Islet of Langerhans (tissue), 1 donor: ENCODE measurements at regions not wholly inside any gene's neighbourhood (a gene's known extent, or its start where the extent isn't known, plus 50 kb on each side); places are given as distances from the start of the nearest gene placed in this dataset.
"Not testable (repeated sequence)": the region's sequence is repeated elsewhere in the genome, so short reads cannot be mapped to it uniquely, and the experiment has no call there.

Source experiments
- FAIRE-seq: peaks from one replicate; lab custom pipeline; 2011; peaks lifted over from hg19 to GRCh38; lab: Jason Lieb, UNC

DNA sequence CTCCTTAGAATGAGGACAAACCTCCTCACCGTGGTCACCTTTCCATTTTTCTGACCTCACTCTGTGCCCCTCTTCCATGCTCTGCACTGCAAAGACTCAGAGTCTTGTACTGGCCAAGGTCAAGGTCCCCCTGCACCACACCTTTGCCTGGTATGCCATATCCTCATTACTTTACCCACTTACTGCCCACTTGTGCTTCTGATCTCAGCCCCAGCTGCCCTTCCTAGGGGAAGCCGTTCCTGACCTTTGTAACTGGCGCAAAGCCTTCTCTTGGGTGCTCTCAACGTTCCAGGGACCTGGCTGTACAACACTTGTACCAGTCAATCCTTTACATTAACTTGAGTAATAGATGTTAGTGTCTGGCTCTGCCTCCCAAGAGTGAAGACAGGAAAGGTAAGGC lies 256.0 kb downstream of the SV2B start:
- FAIRE-seq, result no peak

DNA sequence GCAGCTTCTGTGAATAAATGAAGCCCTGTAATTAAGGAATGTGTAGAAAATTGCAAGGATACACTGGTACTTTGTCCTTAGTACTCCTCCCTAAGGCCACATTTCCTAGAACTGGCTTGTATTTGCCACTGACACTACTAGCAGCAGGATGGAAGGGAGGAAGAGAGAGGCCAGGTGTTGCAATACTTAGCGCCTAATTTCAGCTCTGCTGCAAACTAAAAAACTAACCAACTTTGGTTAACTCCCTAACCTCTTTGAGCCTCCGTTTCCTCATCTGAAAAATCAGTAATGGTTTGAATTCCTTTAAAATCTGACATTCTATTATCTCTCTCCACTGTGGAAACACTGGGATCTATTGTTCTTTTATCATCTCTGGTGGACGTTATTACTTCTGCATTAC lies 257.0 kb downstream of the SV2B start:
- FAIRE-seq, result no peak

DNA sequence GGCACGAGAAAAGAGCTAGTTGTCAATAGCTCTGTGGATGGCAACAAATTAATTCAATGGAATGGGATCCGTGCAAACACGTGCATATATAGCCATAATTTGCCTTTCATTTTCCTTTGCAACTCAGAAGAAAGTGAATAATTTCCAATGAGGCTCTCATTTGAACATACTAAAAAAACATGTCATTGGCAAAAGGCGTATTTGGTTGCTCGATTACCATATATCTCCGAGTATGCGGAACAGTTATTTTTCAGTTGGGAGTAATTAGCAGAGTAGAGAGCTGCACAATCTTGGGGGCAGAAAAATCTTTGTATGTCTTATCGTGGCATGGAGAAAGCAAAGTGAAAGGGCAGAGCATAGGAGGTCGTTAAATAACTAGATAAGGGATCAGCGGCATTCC lies 257.4 kb downstream of the SV2B start:
- no peak for FAIRE-seq

DNA sequence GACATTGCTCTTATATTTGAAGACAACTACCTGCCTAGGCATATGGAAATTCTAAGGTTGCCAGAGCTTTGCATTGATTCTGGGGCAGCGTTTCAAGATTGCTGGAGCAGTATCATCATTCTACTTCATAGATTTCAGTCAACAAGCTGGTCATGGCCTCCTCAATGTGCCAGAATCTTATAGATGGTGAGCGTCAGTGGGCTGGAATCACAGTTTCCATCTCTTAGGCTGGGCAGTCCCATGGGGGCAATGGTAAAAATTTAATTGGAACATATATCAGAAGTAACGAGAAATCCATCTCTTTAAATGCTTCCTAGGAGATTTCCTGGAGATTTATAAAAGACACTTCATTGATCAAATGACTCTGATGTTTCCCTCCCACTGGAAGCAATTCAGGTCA lies 258.3 kb downstream of the SV2B start:
- no peak for FAIRE-seq

DNA sequence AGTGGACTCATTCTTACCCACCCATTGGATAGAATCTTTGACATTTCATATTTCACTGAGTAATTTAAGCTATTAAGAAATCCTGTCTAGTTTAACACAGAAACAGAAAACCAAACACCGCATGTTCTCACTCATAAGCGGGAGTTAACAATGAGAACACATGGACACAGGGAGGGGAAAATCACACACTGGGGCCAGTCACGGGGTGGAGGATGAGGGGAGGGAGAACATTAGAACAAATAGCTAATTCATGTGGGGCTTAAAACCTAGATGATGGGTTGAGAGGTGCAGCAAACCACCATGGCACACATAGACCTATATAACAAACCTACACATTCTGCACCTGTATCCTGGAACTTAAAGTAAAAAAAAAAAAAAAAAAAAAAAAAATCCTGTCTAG lies 261.6 kb downstream of the SV2B start:
- not testable (repeated sequence) for FAIRE-seq

DNA sequence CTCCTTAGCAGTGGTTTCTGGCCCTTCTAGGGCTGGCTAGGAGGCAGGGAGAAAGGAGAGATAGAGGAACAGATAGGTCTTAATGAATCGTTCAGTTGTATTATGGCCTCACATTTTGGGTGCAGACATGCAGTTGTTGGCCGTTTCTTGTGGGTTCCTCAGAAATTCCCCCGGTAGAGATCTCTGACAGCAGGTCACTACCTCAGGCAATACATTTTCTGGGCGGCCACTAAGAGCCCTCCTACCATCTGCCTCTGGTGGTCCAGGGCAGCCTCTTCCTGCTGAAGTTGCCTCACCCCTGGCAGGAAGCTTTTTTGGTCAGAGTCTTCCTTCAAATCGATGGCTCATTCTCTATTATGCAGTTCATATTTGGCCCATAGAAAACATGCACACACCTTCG lies 266.1 kb downstream of the SV2B start:
- no peak for FAIRE-seq

DNA sequence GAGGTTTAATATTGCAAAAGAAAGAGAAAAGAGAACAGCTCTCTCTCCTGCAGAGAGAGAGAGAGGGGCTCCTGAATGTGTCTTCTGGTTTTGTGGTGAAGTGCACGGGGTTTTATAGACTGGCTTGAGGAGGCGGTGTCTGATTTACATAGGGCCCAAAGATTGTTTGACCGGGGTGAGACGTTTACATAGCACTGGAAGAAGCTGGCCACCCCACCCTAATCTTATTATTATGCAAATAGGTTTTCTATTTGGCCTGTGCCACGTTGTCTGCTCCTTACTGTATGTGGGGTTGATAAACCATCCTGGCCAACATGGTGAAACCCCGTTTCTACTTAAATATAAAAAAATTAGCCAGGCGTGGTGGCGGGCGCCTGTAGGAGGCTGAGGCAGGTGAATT lies 268.6 kb downstream of the SV2B start:
- no peak for FAIRE-seq

DNA sequence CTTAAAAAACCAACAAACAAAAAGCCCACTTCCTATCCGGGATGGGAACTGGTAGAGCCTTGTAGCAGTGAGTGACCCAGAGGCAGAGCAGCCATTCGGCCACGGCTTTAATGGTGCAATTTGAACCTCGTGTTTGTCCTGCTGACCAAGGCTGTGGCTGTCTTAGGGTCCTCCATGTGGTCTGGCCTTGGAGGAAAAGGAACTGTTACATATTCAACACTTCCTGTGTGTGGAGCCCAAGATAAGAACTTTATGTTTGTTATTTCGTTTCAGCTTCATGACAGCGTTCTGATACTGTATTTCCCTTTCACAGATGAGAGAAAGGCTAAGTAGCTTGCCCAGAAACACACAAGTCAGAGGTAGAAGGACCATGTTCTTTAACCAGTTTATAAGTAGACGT lies 269.8 kb downstream of the SV2B start:
- FAIRE-seq, result no peak

DNA sequence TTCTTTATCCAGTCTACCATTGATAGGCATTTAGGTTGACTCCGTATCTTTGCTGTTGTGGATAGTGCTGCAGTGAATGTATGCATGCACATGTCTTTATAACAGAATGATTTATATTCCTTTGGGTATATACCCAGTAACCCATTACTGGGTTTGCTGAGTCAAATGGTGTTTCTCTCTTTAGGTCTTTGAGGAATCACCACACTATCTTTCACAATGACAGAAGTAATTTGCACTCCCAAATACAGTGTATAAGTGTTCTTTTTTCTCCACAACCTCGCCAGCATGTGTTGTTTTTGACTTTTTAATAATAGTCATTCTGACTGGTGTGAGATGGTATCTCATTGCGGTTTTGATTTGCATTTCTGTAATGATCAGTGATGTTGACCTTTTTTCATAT lies 271.3 kb downstream of the SV2B start:
- not testable (repeated sequence) for FAIRE-seq

DNA sequence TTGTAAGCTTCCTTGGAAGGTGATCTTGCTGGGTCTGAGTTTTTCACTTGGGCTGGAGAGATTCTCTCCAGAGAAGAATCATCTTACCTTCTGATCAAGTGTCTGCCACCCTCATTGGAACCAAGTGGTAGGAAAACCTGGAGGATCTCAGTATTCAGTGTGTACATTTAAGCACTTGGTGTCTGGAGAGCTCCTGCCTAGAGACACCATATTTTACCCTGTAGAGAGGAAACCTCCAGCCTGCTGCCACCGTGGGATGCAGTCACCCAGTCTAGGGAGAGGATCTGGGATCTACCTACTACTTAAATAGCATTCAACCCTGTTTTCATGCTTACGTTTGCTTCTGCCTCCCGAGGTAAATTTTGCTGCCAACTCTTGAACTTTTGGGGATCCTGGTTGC lies 274.3 kb downstream of the SV2B start:
- no peak for FAIRE-seq

DNA sequence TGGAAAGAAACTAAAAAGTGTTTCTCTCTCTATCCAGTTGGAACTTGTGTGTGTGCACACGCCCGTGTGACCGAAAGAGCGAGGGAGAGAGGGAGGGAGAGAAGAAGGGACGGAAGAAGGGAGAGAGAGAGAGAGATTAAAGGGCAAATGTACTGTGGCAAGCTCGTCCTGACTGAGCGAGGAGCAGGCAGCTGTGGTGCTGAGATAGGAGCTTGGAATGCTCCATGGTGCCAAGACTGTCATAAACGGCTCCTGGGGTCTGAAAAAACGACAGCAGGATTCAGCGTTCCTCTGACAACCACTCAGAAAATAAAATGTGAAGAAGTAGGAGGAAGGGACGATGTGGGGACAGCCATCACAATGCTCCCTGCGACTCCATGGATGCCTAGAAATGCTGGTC lies 276.0 kb downstream of the SV2B start:
- FAIRE-seq, result no peak

DNA sequence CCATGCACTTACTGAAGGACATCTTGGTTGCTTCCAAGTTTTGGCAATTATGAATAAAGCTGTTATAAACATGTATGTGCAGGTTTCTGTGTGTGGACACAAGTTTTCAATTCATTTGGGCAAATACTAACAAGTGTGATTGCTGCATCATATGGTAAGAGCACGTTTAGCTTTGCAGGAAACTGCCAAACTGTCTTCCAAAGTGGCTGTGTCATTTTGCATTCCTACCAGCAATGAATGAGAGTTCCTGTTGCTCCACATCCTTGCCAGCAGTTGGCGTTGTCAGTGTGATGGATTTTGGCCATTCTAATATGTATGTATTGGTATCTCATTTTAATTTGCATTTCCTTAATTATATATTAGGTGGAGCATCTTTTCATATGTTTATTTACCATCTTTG lies 280.1 kb downstream of the SV2B start:
- FAIRE-seq, result no peak

DNA sequence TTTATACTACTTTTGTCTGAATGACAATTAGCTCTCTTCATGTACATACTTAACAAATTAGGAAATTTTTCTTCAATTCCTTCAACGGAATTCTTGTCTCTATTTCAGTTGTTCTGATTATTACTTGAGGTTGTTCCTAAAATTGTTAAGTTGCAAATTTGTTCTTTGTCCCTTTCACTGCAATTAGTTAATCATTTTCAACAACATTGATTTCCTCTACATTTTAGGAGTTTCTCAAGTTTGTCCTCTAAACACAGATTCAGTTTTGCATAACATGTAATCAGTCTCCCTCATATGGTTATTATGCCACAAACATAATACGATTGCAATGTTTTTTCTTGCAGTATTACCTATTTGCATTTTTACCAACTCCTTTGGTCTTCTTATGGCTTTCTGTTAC lies 283.5 kb downstream of the SV2B start:
- no peak for FAIRE-seq

DNA sequence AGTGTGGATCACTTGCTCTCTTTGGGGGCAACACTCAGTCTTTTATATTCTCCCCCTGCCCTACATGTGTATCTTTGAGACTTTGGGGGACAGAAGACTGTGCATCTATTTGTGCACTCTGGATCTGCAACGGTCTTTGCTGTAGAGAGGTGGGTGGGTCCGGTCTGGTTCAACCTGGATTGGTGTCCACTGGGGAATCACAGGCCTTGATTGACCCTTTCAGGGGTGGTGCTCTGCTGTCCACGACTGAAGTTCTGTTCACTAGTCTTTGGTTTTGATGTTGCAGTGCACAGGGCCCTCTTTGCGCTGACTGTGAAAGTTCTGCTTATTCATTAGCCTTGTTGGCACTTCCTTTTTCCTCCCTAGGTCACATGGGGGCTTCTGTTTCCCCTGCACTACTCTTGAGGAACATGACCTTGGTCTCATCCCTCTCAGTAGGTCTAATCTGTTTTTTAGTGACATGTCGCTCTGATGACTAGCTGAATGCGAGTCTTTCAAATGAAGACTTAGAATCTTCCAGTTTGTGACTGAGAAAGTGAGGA lies 284.2 kb downstream of the SV2B start:
- no peak for FAIRE-seq

DNA sequence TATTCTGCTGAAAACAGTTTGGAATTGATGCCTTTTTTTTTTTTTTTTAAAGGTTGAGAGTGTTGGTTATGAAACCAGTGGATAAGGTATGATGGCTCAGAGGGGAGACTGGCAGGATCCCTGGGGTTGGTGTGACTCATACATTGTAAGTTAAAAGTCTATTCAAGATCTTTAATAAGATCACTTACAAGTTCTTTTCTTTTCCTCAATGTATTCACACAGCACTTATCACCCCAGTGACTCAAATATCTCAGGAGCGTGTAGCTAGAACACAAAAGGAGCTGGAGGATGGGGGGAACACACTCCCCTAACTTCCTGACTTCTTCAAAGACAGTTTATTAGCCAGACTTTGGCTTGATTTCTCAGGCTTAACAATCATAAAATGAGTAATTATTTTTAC lies 285.3 kb downstream of the SV2B start:
- FAIRE-seq, result no peak

DNA sequence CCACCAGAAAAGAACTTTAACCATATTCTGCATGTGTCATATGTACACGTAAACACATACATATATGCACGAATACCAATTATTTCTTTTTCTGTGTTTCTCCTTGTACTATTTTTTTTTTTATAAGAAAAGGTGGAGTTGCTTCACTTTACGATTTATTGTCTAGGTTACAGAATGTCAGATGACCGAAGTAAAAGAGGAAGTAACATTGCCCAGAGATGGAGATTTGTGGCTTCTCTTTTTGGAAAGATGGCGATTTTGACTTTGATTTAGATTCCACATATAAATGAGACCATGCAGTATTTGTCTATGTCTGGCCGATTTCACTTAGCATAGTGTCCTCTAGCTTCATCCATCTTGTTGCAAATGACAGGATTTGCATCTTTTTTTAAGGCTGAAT lies 293.1 kb downstream of the SV2B start:
- no peak for FAIRE-seq

DNA sequence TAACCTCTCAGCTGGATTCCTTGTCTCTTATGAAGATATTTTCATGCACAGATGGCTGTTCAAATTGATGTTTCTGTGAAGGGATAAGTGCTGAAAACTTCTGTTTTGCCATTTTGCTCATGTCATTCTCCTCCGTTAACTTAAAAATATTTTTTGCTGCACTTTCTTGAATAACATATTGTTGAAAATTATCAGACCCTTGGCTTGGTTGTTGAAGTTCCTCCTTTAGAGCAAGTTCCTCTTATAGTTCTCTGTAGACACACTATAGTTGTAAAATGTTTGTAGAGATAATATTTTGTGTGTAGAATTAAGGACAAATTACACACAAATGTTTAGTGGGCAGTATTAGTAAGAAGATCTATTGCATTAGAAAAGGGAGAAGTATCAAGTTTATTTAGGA lies 300.4 kb downstream of the SV2B start:
- no peak for FAIRE-seq

DNA sequence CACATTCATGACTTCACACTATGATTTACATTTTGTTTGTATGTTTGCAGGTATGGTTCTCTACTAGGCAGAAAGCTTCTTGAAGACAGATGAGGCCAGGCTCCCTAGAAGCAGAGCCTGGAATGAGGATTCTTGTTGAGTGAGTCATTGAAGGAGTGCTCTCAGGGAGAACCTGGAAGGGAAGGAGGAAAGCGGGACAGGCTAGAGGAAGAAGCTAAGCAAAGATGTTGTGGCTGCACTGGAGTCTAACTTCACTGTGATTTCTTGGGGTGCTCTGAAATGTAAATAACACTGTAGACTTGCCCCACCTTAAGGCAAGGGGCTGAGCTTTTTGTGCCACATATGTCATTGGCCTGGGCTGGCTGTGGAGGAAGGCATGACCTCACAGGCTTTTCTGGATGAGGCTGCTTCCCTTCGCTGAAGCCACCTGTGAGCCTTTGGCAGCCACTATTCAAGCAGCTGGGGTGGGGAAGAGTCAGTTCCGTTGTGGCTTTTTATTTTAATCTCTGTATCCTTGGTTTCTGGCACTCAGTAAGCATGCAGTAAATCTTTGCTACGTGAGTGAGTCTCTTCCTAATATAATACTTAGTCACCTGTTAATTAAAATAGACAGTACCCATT lies 307.3 kb downstream of the SV2B start:
- FAIRE-seq, result no peak

DNA sequence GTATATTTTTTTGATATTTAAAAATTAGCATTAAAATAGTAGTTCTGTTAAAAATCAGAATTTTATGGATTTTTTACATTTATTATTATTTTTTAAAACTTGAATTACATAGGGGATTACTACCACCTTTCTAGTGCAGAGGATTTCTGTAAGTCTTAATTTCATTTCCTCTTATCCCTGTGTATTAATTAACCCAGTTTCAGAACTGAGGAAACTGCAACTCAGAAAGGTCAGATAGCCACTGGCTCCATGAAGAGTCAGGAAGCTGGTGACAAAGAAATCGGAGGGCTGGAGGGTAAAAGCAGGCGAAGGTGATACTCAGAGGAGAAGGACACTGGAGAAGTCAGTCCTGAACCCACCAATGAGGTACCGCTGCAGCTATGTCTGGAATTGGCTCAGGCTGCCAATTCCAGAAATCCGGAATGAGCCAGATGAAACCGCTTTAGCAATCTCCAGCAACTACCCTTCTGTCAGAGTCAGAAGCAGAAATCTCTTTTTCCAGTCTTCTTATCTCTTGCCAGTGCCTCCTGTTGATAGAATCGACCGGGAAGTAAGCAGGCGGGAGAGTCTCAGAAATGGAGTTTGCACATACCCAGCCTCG lies 308.5 kb downstream of the SV2B start:
- peak; percentile 90 for FAIRE-seq

DNA sequence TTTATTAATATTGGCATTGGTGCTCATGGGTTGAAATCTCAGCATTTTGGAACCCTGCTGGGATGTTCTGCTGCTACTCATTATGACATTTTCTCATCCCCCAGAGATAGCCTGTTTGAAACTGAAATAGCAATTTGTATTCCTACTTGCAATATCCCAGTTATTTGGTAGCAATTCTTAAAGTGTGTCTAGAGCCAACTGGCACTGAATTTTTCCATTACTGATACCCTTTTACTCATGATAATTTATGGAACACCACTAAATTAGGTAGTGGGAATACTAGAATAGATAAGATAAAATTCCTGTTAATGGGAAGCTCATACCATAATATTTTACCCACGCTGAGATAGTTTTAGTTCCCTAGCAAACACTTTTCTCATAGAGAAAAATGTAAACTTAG lies 309.3 kb downstream of the SV2B start:
- FAIRE-seq, result no peak

DNA sequence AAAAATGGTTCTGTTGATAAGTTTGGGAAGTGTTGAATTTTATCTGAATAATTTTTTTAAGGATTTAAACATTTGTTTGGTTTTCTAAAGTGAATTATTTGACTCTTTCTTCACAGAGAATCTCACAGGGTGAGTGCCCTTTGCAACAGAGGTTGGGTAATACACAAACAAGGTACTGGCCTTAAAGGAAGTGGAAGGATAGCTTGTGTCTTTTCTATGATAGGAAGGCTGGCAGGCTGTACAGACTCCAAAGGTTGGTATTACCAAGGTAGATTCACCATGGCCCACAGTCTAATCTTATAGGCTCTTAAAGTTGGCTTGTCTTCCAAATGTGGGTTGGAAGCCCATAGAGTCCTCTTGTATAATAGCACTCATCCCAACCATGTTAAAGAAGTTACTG lies 311.5 kb downstream of the SV2B start:
- FAIRE-seq, result no peak

DNA sequence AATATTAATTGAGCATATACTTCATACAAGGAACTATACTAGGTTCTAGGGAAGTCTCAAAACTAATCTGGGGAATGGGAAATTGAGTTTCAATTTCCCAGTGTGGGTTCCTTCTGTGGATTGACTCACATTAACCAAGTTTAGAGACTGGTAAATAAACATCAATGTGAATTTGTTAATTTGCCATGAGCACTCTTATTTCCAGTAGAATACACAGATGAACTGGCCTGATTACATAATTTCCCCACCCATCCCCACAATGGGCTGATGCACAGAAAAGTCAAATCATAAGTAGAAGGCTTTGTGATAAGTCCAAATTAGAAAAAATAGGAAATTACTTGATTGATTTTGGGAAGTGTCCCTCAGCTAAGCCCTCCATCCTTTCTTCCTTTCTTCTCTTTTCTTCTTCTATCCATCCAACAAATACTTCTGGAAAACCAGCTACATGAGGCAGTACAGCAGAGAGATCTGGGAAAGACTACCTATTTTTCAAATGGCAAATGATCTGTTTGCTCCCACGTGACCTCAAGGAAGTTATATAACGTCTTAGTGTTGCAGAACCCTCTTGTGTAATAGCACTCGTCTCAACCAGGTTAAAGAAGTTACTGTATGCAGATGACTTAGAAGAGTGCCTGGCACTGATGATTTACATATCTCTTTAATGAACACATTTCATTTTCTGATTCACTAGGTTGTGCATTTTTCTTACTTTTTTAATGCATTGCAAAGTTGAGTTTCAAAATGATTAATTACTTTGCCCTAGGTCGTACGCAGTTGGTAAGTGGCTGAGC lies 312.3 kb downstream of the SV2B start:
- peak; percentile 76 for FAIRE-seq

DNA sequence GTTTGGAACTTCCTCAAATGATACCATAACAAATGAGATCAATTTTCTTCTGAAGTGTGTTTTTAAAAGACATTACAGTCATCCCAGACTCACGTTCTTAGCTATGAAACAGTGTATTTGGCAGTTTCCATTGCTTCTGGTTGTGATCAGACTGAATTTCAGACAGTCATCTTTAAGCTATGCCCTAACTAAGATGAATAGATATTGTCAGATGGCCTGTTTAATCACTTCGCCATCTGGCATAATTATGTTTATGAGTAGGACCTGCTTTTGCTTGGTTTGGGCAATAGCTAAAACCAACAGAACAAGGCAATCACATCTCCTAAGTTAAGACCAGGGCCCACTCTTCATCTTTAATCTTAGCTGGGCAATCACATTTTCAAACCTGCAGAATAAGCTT lies 313.1 kb downstream of the SV2B start:
- peak; percentile 86 for FAIRE-seq

DNA sequence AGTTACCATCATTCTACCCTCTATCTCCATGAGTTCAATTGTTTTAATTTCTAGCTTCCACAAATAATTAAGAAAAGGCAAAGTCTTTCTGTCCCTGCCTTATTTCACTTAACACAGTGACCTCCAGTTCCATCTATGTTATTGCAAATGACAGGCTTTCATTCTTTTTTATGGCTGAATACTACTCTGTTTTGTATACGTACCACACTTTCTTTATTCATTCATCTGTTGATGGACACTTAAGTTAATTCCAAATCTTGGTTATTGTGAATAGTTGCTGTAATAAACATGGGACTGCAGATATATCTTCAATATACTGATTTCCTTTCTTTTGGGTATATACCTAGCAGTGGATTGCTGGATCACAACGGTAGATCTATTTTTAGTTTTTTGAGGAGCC lies 314.1 kb downstream of the SV2B start:
- FAIRE-seq, result no peak
